Nucleus accumbens (tissue), 56 donors: ENCODE measurements at regions not wholly inside any gene's neighbourhood (a gene's known extent, or its start where the extent isn't known, plus 50 kb on each side); places are given as distances from the start of the nearest gene placed in this dataset.

Experiments used
- DNase-seq, 56 donors: peaks; one replicate each; lab custom pipeline; 2025; lab: John Stamatoyannopoulos, UW

DNA sequence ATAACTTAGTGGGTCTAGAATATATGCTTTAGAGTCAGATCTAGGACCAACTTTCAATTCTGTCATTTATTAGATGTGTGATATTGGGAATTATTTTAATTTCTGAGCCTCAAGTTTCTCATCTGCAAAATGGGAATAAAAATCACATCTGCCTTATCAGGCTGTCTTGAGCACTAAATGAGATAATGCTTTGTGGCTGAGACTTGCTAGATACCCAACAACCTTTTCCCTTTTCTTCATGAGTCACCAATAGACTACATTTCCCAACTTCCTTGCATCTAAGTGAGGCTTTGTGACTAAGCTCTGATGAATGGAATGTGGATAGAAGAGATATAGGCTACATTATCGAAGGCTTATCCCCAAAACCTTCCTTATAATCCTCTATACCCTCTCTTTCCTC is 220.7 kb upstream of the SESN3 start:
- no peak for DNase-seq

DNA sequence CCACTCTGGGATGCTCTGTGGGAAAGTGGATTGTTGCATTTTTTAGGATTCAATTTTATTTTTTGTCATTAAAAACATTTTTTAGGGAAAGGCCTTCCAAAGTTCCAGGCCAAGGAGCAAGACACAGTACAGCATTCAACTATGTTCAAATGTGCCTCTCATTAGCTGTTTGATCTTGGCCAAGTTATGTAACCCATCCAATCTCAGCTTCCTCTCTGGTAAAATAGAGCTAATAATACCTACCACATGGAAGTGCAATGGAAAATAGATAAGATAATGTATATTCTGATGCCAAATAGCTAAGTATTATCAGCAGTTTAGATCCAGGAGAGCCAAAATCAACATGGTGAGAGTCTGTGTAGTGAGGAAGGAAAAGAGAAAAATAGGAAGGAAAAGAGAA is 220.3 kb upstream of the SESN3 start:
- DNase-seq = no peak

DNA sequence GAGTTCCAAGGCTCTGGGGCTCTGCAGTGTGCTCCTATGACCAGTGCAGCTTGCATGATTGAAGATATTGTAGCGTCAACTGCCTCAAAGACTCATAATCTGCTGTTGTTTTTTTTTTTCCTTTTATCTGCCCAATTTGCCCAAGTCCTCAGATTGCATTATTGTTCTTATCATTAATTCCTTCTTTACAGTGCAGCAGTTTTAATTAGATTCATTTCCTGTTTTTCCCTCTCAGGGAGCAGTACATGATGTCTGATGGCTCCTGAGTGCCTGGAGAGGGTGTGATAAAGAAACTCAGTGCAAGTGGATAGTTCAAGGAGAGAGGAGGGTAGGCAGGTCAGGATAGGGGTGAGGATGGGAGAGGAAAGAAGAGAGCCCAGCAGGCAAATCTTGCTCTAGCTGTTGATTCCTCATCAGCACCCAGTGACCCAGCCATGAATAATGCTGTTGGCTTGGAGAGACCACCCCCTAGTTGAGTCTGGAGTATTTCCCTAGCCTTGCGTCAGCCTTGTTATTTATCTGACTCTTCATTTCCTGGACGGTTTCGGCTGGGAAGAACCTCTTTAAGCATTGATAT is 219.6 kb upstream of the SESN3 start:
- no peak for DNase-seq

DNA sequence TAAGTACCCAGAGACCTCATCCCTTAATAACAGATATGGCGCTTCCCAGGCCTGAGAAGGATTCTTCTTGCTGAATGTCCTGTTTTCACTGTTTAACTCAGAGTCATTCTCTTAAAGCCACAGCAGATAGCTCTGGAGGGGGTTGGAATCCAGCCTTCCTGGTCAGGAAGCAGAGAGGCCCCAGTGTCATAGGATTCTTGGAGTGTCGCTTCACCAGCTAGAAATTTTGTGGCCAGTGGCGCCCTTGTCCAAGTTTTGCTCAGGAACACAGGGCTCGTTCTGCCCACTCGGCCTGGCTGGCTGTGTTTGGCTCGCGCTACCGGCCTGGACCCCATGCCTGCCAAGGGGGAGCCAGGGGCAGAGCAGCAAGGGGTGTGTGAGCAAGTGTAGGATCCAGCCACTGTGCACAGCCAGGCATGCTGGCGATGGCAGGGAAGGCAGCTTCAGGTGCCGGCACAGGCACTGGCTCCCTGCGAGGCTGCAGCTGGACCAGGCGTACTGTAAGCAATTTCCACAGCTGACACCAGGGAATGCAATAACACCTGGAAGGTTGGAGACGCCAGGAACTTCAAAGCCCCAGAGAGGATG is 214.8 kb upstream of the SESN3 start:
- DNase-seq = no peak

DNA sequence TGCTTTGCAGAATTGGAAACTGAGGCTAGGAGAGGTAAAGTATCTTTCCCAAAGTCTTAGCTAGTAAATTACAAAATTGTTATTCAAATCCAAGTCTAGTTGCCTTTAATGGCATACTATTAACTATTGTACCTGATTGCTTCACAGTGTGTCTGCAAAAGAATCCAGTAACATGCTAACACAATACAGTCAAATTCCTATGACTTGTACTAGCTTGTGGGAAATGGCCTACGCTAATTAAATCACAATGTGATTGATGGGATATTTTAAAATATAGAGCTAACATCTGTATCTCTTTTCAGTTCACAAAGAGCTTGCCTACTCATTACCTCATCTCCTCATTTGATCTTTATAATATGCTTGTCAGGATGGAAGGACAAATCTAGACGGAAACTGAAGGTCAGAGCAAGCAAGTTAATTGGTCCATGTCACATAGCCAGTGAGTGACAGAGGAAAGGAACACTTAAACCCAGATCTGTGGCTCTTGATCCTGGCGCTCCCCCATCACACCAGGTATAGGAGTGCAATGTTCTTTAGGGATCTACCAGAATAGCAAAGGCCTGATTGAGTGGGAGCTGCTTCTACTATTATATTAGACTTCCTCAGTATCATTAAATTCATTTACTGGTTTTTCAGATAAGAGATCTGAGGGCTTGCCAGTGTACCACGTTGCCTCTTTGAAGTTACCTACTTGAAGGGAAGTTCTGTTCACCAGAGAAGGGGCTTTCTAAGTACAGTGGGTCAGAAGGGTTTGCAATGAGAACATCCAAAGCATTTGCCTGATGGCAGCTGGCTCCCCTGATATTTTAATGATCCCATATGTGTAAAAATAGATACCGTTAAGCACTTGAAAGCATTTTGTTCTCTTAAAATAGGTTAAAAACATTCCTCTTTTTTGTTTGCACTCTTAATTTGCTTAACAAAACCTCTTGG is 213.6 kb upstream of the SESN3 start:
- no peak for DNase-seq

DNA sequence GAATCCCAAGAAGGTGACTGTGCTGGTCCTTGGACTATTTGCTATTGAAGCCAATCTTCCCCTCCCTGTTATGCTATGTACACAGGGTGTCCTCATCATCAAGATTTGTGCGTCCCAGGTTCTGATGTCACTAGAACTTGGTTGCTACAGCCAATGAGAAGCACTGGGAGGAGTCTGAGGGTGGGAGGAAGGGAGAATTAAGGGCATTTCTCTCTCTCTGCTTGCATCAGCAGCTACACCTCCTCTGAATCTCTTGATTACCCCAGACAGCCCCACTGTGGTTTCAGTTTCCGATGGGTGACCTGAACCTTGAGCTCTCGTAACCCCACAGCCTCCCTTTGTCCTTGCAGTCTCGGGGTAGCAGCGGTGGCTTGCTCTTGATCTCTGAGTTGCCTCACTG is 212.4 kb upstream of the SESN3 start:
- DNase-seq = no peak

DNA sequence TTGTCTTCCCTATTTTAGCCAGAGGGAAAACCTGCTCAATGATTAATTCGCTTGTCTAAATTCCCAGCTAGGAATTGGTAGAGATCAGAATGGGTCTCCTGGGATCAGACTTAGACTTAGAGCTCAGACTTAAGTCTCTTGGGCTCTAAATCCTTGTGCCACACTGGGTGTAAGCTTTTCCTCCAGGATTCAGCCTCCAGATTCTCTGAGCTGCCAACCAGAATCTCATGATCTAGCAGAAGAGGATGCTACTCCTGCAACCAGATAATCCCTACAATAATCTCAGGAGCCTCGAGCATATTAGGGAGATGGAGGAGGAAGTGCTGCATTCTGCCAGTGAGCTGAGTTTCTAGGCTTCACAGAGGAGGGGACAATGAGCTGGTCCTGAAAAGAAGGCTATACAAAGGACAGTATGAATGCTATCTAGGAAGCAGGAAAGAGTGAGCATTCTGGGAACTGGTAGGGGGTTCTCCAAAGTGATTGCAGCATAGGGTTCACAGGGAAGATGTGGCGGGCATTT is 211.6 kb upstream of the SESN3 start:
- no peak for DNase-seq

DNA sequence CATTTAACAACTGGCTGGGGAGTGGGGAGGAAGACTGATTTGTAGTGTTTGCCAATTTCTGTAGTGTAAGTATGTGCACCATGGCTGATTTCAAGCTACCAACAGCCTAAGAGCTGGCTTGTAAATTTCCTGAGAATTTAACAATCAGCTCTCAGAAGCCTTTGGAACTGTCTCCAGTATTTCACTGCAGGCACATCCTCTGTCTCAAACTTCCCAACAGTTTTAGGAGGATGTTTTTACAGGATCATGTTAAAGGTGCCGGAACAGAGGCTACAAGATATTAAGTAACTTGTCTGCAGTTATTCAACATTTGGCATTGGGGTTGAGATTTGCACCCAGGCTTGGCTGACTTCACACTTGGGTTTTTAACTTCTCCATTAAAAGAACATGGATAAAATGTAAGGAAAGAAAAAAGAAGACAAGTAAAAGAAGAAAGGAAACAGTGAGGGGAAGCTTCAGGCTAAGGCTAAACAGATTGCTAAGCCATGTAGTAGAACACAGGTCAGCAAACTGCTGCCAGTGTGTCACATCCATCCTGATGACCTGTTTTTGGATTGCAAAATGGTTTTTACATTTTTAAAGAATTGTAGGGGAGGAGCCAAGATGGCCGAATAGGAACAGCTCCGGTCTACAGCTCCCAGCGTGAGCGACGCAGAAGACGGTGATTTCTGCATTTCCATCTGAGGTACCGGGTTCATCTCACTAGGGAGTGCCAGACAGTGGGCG is 204.8 kb upstream of the SESN3 start:
- no peak for DNase-seq

DNA sequence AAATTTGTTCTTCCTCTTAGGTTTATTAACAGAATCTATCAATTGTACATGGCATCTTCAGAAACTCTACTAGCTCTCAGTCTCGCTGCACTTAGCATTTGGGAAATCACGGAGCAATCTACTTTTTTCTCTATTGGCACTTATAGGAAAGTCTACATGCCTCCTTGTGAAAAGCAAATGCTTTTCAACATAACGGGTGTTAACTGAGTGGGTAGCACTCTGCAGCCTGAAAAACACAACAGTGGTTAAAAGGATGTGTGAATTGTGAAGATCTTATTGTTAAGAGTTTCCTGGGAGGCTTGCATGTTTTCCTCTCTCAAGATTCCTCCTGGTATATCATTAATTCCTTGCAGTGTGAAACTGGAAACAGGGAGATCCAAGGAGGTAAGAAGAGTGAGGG is 204.2 kb upstream of the SESN3 start:
- DNase-seq = no peak

DNA sequence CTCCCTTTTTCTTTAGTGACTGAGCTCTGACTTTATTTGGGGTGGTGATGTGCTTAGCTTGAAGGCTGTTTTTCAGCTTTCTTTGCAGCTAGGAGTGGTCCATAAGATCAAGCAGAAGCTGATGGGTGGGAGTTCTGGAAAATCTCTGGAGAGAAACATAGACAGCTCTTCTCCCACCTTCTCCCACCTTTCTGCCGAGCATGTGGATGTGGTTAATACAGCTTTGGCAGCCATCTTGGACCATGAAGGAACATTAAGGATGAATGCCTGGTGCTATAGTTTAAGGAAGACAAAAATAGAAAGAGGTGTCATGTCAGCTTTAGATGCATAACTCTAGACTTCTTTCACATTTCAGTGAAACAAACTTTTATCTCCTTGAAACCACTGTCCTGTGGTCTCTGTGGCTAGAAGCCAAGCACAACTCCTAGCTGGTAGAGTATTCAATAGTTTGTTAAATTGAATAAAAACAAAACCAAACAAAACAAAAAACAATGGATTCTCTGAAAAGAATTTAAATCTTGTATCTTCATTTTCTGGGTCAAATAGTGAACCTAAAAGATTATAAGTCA is 203.6 kb upstream of the SESN3 start:
- no peak for DNase-seq

DNA sequence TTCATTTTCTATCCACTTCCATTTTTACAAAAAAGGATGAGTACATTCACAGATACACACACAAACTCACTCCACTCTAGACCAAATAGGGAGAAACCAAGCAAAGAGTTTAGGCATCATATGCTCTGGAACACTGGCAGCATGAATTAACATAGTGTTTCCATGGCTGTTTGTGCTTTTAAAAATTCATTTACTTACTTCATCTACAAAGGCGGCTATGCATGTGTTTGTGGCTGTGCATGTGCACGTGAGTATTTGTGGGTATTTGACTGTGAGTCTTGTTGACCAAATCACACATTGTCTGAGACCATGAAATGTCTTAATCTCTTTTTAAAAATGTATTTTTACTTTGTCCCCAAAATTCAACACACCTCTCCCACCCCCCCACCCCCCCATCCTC is 203.0 kb upstream of the SESN3 start:
- no peak for DNase-seq

DNA sequence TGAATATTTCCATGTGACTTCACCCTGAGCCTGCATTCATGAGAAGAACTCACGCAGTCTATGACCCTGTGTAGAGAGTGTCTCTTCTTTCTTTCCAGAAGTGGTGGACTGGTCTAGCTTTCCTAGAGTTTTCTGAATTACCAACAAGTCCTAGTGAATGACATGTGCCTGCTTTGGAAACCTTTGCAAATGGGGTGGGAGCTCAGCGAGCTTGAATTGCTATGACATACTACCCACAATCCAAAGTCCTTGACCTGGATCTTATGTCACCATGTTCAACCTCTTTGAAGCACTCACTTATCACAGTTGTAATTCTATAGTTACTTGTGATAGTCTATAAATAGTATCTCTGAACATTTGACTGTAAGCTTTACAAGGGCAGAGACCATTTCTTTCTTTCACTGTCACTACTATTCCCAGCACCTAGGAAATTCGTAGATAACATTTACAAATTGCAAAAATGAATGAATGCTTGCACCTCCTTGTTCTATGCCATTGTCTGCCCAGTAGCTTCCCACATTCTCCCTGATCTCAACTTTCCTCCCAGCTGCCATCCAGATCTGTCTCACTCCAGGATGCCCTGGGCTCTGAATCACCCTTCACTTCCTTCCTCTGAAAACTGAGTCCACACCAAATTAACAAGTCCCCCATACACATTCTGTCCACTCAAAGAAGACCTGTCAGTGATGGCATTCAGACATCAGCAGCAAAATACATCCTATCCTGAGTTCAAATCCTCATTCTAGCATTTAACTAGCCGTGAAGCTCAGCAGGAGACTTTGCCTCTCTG is 201.9 kb upstream of the SESN3 start:
- no peak for DNase-seq

DNA sequence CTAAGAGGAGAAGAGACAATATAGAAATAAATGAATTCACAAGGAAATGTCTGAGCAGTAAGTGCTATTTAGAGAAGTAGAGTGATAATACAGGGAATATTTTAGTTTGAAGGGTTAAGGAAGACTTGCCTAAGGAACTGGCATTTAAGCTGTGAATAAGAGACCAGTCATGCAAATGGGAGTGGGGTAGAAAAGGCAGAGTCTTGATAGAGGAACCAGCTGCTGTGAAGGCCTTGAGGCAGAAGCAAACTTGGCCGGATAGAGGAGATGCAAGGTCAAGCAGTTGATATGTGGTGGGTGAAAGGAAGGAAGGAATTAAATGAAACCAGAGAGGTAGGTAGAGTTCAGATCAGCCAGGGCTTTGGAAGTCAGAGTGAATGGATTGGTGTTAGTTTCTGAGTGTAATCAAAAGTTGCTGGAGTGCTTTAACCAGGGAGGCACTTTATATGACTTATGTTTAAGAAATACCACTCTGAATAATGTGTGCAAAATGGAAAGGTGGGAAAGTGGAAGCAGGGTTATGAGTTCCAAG is 198.4 kb upstream of the SESN3 start:
- DNase-seq = no peak

DNA sequence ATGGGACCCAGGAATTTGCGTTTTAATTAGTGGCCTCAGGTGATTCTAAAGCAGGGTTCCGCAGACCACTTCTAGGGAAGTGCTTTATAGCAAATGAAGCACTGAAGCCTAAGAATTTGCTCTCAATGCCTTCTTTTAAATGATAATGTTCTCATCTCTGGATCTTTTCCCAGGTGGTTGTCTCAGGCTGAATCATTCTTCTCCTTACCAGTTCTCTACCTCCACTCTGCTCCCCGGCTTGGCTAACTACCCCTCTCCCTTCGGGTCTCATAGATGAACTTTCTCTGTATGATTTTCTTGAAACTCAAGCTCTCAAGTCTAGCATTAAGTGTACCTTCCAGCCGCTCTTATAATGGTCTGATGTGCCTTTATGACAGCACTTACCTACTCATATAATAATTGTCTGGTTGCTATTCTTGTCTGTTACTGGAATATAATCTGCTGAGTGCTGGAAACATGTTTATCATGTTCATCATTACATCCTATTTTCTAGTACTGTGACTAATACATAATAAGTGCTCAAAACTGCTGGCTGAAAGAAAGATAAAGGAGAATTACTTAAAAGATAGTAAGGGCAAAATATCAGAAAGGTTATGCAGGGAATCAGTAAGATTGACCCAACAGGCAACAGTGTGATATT is 195.9 kb upstream of the SESN3 start:
- DNase-seq = peak in 2 of 56 donors; percentile 1 to 5

DNA sequence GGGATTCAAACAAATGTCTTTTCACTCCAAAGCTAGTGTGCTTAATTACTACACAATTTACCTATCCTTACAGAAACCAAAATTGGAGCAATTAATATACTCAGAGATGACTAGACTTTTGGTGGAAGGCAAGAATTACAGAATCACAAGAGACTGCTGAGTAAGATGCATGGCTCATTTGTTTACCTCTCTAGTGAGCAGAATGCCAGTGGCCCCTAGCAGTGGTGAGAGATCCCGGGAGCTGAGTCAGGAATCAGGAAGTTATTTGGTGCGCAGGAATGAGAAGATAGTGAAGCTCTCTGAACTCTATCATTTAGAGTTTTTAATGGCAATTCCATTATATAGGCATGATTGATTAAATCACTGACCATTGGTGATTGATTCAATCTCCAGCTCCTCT is 188.9 kb upstream of the SESN3 start:
- no peak for DNase-seq

DNA sequence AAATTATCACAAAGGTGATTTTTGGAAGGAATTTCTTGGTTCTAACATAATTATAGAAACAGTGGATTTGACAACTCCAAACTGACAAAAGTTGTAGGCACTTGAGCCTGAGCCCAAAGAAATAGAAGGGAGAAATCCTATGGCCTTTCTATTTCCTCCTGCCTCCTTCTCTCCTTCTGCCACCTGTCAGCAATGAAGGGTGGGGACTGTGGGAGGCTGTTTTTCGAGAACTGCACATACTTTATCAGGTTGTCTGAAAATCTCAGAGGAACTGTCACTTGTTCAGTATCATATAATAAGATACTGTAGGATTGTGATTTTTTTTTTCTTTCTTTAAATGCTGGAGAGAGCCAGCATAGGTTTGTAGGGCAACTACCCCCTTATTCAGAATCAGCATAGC is 187.9 kb upstream of the SESN3 start:
- DNase-seq = peak in 9 of 56 donors; percentile 2 to 39 (median 14)

DNA sequence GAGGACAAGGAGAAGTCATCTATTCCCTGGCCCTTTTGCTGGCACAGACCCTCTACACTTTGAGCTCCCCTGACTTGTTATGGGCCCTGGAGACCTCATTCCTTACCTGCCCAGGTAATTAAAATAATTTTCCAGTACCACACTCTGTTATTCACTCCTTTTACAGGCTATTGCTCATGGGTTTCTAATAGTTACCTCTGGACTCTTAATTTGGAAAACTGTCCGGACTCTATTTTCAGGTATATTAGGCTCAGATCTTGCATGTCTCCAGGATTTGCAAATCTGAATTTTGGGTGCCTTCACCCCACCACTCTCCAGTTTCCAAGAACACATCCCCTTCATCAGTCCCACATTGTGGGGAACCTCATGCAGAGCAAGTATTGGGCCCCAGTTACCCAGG is 186.8 kb upstream of the SESN3 start:
- DNase-seq = no peak

DNA sequence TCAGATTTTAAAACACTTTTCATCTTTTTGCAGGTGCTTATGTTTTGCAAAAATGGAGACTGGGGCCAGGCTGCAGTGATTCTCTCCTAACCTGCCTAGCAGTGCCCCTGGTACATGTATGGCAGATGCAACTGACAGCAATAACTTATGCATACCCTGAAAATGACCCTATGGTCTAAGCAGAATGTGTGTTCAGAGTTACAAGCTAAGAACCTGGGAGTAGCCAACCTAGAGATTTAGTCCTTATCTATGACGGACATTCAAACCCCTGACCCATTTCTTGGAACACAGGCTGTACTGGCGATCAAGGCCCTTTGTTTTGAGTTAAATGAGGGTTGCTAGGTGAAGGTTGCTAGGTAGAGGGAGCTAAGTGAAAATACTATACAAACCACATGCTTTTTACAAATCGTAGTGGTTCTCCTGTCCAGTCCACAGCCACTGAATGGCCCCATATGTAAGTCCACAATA is 184.9 kb upstream of the SESN3 start:
- no peak for DNase-seq

DNA sequence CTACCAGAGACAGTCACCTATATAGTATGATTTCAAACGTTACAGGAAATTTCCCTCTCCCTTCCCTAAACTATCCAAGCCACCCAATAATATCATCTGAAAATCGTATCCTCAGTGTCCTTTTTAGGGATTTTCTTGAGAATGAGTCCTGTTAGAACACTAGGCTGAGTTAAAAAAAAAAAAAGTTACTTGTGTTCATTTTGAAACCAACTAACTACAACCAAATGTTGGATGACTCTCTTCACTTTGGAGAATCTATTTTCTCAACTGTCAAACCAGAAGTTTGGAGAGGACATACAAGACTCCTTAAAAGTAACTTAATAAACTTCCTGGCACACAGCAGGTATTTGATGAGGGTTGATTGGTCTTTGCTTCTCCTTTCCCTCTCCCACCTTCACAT is 183.2 kb upstream of the SESN3 start:
- no peak for DNase-seq
